HL-60 (cell line): ENCODE measurements at regions not wholly inside any gene's neighbourhood (a gene's known extent, or its start where the extent isn't known, plus 50 kb on each side); places are given as distances from the start of the nearest gene placed in this dataset.
"Not testable (repeated sequence)": the region's sequence is repeated elsewhere in the genome, so short reads cannot be mapped to it uniquely, and the experiment has no call there.

Experiments
- DNase-seq, 2 experiments: peaks; one replicate each; pipeline ENCODE4 v3.0.0-alpha.2; 2010 to 2020; ENCODE audit warnings: low read depth in 1 of 2, low spot score in 1 of 2
- H3K27ac ChIP-seq: fragments of 250-450 bp; sonication (Bioruptor Pico); replicated peaks from 2 replicates; pipeline ENCODE4 v1.5.1; 2020; ENCODE audit warnings: mild to moderate bottlenecking, moderate library complexity
- H3K27me3 ChIP-seq: fragments of 250-450 bp; sonication (Bioruptor Pico); 2 replicates; pipeline ENCODE4 v1.5.1; 2021; ENCODE audit warnings: mild to moderate bottlenecking, moderate library complexity; ENCODE audit not compliant: insufficient read depth, poor library complexity, severe bottlenecking
- H3K4me3 ChIP-seq: replicated peaks from 2 replicates; pipeline ENCODE4 v1.5.1; 2011; ENCODE audit warnings: mild to moderate bottlenecking, control low read depth, low read length; ENCODE audit not compliant: insufficient read depth
- CTCF ChIP-seq: IDR thresholded peaks from one replicate; pipeline ENCODE4 v1.5.1; 2011; ENCODE audit warnings: low read length, control low read depth, inconsistent platforms; ENCODE audit not compliant: insufficient read depth
- GABPA ChIP-seq: IDR thresholded peaks from 2 replicates; pipeline ENCODE4 v1.6.1; 2012; ENCODE audit warnings: low read depth
- POLR2AphosphoS5 ChIP-seq: IDR thresholded peaks from 2 replicates; pipeline ENCODE4 v1.6.1; 2012; ENCODE audit warnings: low read depth
- REST ChIP-seq: IDR thresholded peaks from 2 replicates; pipeline ENCODE4 v1.6.1; 2012; ENCODE audit warnings: low read depth; ENCODE audit not compliant: insufficient replicate concordance
- SPI1 ChIP-seq: IDR thresholded peaks from 2 replicates; pipeline ENCODE4 v1.6.1; 2012; ENCODE audit warnings: low read depth, mild to moderate bottlenecking, borderline replicate concordance

- DNase-seq, result peak; percentile 10 to 25
- not testable (repeated sequence) for H3K27me3 ChIP-seq, H3K4me3 ChIP-seq, H3K27ac ChIP-seq
- TF ChIP-seq SPI1, result peak; percentile 73; the same call in 1 of the 2 replicates
Observed at GRCh38 chr9:86565603-86566002, 211.4 kb upstream of the TUT7 start.

- no peak for TF ChIP-seq GABPA
- TF ChIP-seq CTCF, result no peak
- no peak for TF ChIP-seq REST
- TF ChIP-seq SPI1, result no peak
- no peak for TF ChIP-seq POLR2AphosphoS5
- no peak for DNase-seq
- H3K27ac ChIP-seq, result no peak overlapping the region
- H3K27me3 ChIP-seq, result no peaks in the 10 kb centered on the region
- H3K4me3 ChIP-seq, result no peak overlapping the region
Observed at GRCh38 chr9:86563936-86564335, 209.7 kb upstream of the TUT7 start.

- no peak for DNase-seq
- Histone ChIP-seq H3K27me3 (no peaks in the 10 kb centered on the region), H3K4me3 (no peak overlapping the region), H3K27ac (no peak overlapping the region)
- TF ChIP-seq CTCF (no peak), POLR2AphosphoS5 (no peak), REST (no peak), GABPA (no peak), SPI1 (no peak)
Observed at GRCh38 chr9:86563350-86563749, 209.1 kb upstream of the TUT7 start.

DNA sequence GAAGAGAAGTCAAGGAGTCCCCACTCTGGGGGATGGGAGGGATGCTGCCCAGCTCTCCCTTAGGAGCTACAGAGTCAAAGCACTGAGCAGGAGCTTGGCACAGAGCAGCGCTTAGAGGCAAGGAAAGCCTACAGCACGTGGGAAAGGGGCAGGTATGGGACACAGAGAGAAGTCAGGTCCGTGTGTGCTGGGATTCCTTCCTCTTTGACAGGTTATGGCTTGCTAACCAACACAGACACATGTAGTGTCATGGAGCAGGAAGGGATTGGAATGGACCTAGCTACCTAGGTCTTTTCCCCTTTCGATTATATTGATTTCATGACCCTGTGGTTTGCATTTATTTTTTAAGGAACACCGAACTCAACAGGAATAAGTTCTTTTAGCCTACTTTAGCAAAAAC is 208.5 kb upstream of the TUT7 start:
- no peak for DNase-seq
- TF ChIP-seq REST (no peak), CTCF (no peak), GABPA (no peak), POLR2AphosphoS5 (no peak), SPI1 (no peak)
- Histone ChIP-seq H3K27ac (no peak overlapping the region), H3K4me3 (no peak overlapping the region), H3K27me3 (no peaks in the 10 kb centered on the region)
